ENCODE measurements at regions not wholly inside any gene's neighbourhood (a gene's known extent, or its start where the extent isn't known, plus 50 kb on each side); places are given as distances from the start of the nearest gene placed in this dataset.

GRCh38 chr4:135777361-135777760 is 1575.8 kb upstream of the PABPC4L start:
- TF ChIP-seq NR2C1 (IDR thresholded peaks at IDR 0.05) = no peak
- no peak for TF ChIP-seq NBN (IDR thresholded peaks at IDR 0.05)
- no peak for TF ChIP-seq TARDBP (IDR thresholded peaks at IDR 0.05; ENCODE audit: borderline replicate concordance)
- TF ChIP-seq, protein P1, sequence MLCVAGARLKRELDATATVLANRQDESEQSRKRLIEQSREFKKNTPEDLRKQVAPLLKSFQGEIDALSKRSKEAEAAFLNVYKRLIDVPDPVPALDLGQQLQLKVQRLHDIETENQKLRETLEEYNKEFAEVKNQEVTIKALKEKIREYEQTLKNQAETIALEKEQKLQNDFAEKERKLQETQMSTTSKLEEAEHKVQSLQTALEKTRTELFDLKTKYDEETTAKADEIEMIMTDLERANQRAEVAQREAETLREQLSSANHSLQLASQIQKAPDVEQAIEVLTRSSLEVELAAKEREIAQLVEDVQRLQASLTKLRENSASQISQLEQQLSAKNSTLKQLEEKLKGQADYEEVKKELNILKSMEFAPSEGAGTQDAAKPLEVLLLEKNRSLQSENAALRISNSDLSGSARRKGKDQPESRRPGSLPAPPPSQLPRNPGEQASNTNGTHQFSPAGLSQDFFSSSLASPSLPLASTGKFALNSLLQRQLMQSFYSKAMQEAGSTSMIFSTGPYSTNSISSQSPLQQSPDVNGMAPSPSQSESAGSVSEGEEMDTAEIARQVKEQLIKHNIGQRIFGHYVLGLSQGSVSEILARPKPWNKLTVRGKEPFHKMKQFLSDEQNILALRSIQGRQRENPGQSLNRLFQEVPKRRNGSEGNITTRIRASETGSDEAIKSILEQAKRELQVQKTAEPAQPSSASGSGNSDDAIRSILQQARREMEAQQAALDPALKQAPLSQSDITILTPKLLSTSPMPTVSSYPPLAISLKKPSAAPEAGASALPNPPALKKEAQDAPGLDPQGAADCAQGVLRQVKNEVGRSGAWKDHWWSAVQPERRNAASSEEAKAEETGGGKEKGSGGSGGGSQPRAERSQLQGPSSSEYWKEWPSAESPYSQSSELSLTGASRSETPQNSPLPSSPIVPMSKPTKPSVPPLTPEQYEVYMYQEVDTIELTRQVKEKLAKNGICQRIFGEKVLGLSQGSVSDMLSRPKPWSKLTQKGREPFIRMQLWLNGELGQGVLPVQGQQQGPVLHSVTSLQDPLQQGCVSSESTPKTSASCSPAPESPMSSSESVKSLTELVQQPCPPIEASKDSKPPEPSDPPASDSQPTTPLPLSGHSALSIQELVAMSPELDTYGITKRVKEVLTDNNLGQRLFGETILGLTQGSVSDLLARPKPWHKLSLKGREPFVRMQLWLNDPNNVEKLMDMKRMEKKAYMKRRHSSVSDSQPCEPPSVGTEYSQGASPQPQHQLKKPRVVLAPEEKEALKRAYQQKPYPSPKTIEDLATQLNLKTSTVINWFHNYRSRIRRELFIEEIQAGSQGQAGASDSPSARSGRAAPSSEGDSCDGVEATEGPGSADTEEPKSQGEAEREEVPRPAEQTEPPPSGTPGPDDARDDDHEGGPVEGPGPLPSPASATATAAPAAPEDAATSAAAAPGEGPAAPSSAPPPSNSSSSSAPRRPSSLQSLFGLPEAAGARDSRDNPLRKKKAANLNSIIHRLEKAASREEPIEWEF (IDR thresholded peaks at IDR 0.05; ENCODE audit: insufficient replicate concordance, low read depth, low read length) = no peak
- no peak for TF ChIP-seq NFXL1 (IDR thresholded peaks at IDR 0.05; ENCODE audit: borderline replicate concordance)
- TF ChIP-seq IRF4 (IDR thresholded peaks at IDR 0.05; ENCODE audit: low read depth, low read length) = no peak
- TF ChIP-seq IRF5 (IDR thresholded peaks at IDR 0.05; ENCODE audit: borderline replicate concordance) = no peak
- TF ChIP-seq MEF2B (IDR thresholded peaks at IDR 0.05; ENCODE audit: partially characterized antibody, poor library complexity, severe bottlenecking) = no peak
- no peak for TF ChIP-seq POU2F2 (IDR thresholded peaks at IDR 0.05; ENCODE audit: borderline replicate concordance, low read depth, low read length)
- TF ChIP-seq FOXM1 (IDR thresholded peaks at IDR 0.05; ENCODE audit: low read depth, low read length) = no peak
- TF ChIP-seq SMARCA5 (IDR thresholded peaks at IDR 0.05) = no peak
- TF ChIP-seq RB1 (IDR thresholded peaks at IDR 0.05; ENCODE audit: borderline replicate concordance) = no peak
- TF ChIP-seq POLR2AphosphoS2 (IDR thresholded peaks at IDR 0.05; ENCODE audit: low read depth, low read length) = no peak
- TF ChIP-seq MYB (IDR thresholded peaks at IDR 0.05; ENCODE audit: borderline replicate concordance, low read depth, low read length) = no peak
- no peak for TF ChIP-seq PAX8 (IDR thresholded peaks at IDR 0.05)
- intact Hi-C loops (cut with micrococcal nuclease; ENCODE audit: unreplicated experiment) = no loop called here

More at GRCh38 chr4:135777361-135777760, 1575.8 kb upstream of the PABPC4L start:
- no peak for DNase-seq (ENCODE audit: low read depth, low spot score)
- WGBS (ENCODE audit: insufficient coverage, insufficient replicate concordance, low lambda C conversion rate, missing lambda C conversion rate) = 70% methylated on average over 1 of the region's 1 CpG
- Histone ChIP-seq H3K9ac (ENCODE audit: control insufficient read depth, insufficient read depth, low read length) (no peak overlapping the region), H3K36me3 (ENCODE audit: control insufficient read depth in 2 of 2, insufficient read depth in 2 of 2, low read length in 1 of 2) (no peaks in the 10 kb centered on the region), H3K4me1 (ENCODE audit: control insufficient read depth, insufficient read depth, low read length) (no peaks in the 10 kb centered on the region), H3K27me3 (replicated peaks in 1 of 2; ENCODE audit: control insufficient read depth in 2 of 2, insufficient read depth in 2 of 2, low read length in 1 of 2) (no peaks in the 10 kb centered on the region), H3K9me3 (replicated peaks; ENCODE audit: control insufficient read depth, insufficient read depth, low read length) (no peaks in the 10 kb centered on the region), H3K79me2 (ENCODE audit: control insufficient read depth, insufficient read depth, low read length) (no peaks in the 10 kb centered on the region), H2AFZ (ENCODE audit: control insufficient read depth, low read depth, low read length) (no peak overlapping the region), H3K4me3 (no peak overlapping the region), H3K27ac (ENCODE audit: control insufficient read depth, insufficient read depth) (no peak overlapping the region), H3K4me2 (ENCODE audit: control insufficient read depth, insufficient read depth) (no peak overlapping the region), H4K20me1 (ENCODE audit: control insufficient read depth, insufficient read depth) (no peaks in the 10 kb centered on the region)
- ChIA-PET RAD21 (ENCODE audit: unreplicated experiment) (no interaction called here), SMC1A (ENCODE audit: uncharacterized antibody, unreplicated experiment) (no interaction called here), CTCF (no interaction called here), POLR2A (no interaction called here)
- in situ Hi-C loops (cut with MboI) = no loop called here
- BruUV-seq (replicated peaks) = no TSS peak
- ATAC-seq = no peak
- no peak for FAIRE-seq
